Neutrophil (primary cell): ENCODE measurements at regions not wholly inside any gene's neighbourhood (a gene's known extent, or its start where the extent isn't known, plus 50 kb on each side); places are given as distances from the start of the nearest gene placed in this dataset.

ENCODE experiments used
- H3K27ac ChIP-seq: fragments of 200-600 bp; sonication (generic); 2 replicates; pipeline ENCODE4 v1.5.1; 2016; ENCODE audit warnings: mild to moderate bottlenecking, moderate library complexity
- H3K27me3 ChIP-seq: fragments of 200-600 bp; sonication (generic); 2 replicates; pipeline ENCODE4 v1.6.0; 2016; ENCODE audit warnings: mild to moderate bottlenecking
- H3K36me3 ChIP-seq: fragments of 200-600 bp; sonication (generic); 2 replicates; pipeline ENCODE4 v1.5.1; 2017
- H3K4me1 ChIP-seq, 2 experiments: fragments of 200-600 bp in 1 of 2; sonication (generic) in 1 of 2; 1 replicate in 1 of 2; 2 replicates in 1 of 2; pipeline versions ENCODE4 v1.5.1 to v1.6.1; 2013 to 2016; ENCODE audit warnings: low read depth in 1 of 2, low read length in 1 of 2, mild to moderate bottlenecking in 1 of 2, moderate library complexity in 1 of 2; ENCODE audit not compliant: control insufficient read depth in 1 of 2, insufficient read depth in 1 of 2
- H3K4me3 ChIP-seq, 2 experiments: fragments of 200-600 bp in 1 of 2; sonication (generic) in 1 of 2; 1 replicate in 1 of 2; 2 replicates in 1 of 2; pipeline ENCODE4 v1.5.1; 2013 to 2016; ENCODE audit warnings: low read depth in 1 of 2, low read length in 1 of 2, mild to moderate bottlenecking in 1 of 2, moderate library complexity in 1 of 2
- H3K9me3 ChIP-seq: fragments of 200-600 bp; sonication (generic); 2 replicates; pipeline ENCODE4 v1.5.1; 2016
- TF ChIP-seq, protein P1 (sequence below): fragments of 200-600 bp; sonication (generic); IDR thresholded peaks from 2 replicates; pipeline ENCODE4 v1.5.1; 2016; ENCODE audit warnings: antibody characterized with exemption

DNA sequence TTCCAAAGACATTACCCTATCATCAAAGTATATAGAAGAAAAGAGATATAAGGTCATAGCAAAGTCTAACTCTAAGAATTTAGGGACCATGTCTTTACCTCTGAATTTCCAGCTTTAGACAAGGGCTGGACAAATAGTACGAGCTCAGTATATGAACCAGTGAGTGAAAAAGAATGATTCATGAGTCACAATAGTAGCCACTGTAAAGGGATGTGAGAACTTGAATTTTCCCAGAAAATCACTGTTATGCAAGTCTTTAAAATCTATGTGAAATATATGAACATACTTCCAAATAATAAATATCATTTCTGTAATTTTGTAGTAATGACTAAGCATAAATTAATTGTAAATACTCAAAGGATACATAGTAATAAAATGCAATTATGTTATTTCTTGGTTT lies 305.9 kb upstream of the PRR16 start:
- Histone ChIP-seq H3K27ac (no peak overlapping the region), H3K9me3 (no peaks in the 10 kb centered on the region), H3K4me1 (no peaks in the 10 kb centered on the region), H3K27me3 (no peaks in the 10 kb centered on the region), H3K4me3 (no peak overlapping the region), H3K36me3 (no peaks in the 10 kb centered on the region)
- TF ChIP-seq, protein P1, sequence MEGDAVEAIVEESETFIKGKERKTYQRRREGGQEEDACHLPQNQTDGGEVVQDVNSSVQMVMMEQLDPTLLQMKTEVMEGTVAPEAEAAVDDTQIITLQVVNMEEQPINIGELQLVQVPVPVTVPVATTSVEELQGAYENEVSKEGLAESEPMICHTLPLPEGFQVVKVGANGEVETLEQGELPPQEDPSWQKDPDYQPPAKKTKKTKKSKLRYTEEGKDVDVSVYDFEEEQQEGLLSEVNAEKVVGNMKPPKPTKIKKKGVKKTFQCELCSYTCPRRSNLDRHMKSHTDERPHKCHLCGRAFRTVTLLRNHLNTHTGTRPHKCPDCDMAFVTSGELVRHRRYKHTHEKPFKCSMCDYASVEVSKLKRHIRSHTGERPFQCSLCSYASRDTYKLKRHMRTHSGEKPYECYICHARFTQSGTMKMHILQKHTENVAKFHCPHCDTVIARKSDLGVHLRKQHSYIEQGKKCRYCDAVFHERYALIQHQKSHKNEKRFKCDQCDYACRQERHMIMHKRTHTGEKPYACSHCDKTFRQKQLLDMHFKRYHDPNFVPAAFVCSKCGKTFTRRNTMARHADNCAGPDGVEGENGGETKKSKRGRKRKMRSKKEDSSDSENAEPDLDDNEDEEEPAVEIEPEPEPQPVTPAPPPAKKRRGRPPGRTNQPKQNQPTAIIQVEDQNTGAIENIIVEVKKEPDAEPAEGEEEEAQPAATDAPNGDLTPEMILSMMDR: no peak

- no peaks in the 10 kb centered on the region for H3K9me3 ChIP-seq
Measured at GRCh38 chr5:120159155-120159554, 304.9 kb upstream of the PRR16 start.

GRCh38 chr5:120160124-120160895 lies 303.8 kb upstream of the PRR16 start:
- H3K9me3 ChIP-seq: no peaks in the 10 kb centered on the region
- no peaks in the 10 kb centered on the region for H3K4me1 ChIP-seq
- TF ChIP-seq, protein P1: no peak
- no peaks in the 10 kb centered on the region for H3K27me3 ChIP-seq
- no peak overlapping the region for H3K27ac ChIP-seq
- no peak overlapping the region for H3K4me3 ChIP-seq
- H3K36me3 ChIP-seq: no peaks in the 10 kb centered on the region

More at GRCh38 chr5:120159155-120159554, 304.9 kb upstream of the PRR16 start:
- Histone ChIP-seq H3K4me3 (no peak overlapping the region), H3K36me3 (no peaks in the 10 kb centered on the region), H3K4me1 (no peaks in the 10 kb centered on the region), H3K27me3 (no peaks in the 10 kb centered on the region), H3K27ac (no peak overlapping the region)
- TF ChIP-seq, protein P1: no peak

- Histone ChIP-seq H3K9me3 (no peaks in the 10 kb centered on the region), H3K36me3 (no peaks in the 10 kb centered on the region), H3K27me3 (no peaks in the 10 kb centered on the region), H3K4me1 (no peaks in the 10 kb centered on the region), H3K27ac (no peak overlapping the region), H3K4me3 (no peak overlapping the region)
- TF ChIP-seq, protein P1: no peak
Measured at GRCh38 chr5:120162321-120162720, 301.8 kb upstream of the PRR16 start.

DNA sequence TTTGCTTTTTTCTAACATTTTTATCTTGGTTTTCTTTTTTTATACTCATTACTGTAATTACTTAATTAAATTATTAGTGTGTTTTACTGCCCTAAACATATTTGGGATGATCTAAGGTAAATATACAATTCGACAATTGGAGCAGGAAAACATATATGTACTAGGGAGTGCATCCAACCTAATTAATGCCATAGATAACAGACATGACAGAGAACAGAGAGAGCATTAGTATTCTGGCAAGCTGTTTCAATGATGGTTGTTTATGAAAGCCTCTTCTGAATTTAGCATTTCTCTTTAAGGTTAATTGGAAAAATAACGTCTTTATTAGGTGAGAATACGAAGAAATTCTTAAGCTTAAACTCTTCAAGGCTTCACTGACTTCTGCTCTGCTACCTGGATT lies 300.1 kb upstream of the PRR16 start:
- no peaks in the 10 kb centered on the region for H3K4me1 ChIP-seq
- H3K27me3 ChIP-seq: no peaks in the 10 kb centered on the region
- TF ChIP-seq, protein P1: no peak
- H3K27ac ChIP-seq: no peak overlapping the region
- H3K36me3 ChIP-seq: no peaks in the 10 kb centered on the region
- H3K9me3 ChIP-seq: no peaks in the 10 kb centered on the region
- H3K4me3 ChIP-seq: no peak overlapping the region
